Liver (tissue), 8 donors: ENCODE measurements at regions not wholly inside any gene's neighbourhood (a gene's known extent, or its start where the extent isn't known, plus 50 kb on each side); places are given as distances from the start of the nearest gene placed in this dataset.

ENCODE experiments used
- DNase-seq: peaks from one replicate; pipeline ENCODE4 v3.0.0-alpha.2; 2017; ENCODE audit warnings: low spot score
- H3K27ac ChIP-seq, 2 donors: one replicate each; pipeline ENCODE4 v1.7.0; 2013; ENCODE audit warnings: inconsistent platforms in 2 of 2, low read length in 2 of 2, control low read depth in 1 of 2, low read depth in 1 of 2, mild to moderate bottlenecking in 1 of 2
- H3K27me3 ChIP-seq, 4 donors: one replicate each; pipeline versions ENCODE4 v1.6.1 to v1.7.0; 2013; ENCODE audit warnings: low read length in 3 of 4, inconsistent platforms in 1 of 4, mild to moderate bottlenecking in 1 of 4, moderate library complexity in 1 of 4; ENCODE audit not compliant: control insufficient read depth in 4 of 4, insufficient read depth in 4 of 4
- H3K36me3 ChIP-seq, 4 donors: one replicate each; pipeline versions ENCODE4 v1.6.1 to v1.7.0; 2013; ENCODE audit warnings: low read length in 3 of 4, mild to moderate bottlenecking in 3 of 4, low read depth in 1 of 4, moderate library complexity in 1 of 4; ENCODE audit not compliant: control insufficient read depth in 4 of 4, insufficient read depth in 3 of 4
- H3K4me1 ChIP-seq, 4 donors: one replicate each; pipeline versions ENCODE4 v1.6.1 to v1.7.0; 2013; ENCODE audit warnings: low read length in 3 of 4, mild to moderate bottlenecking in 3 of 4, moderate library complexity in 1 of 4; ENCODE audit not compliant: control insufficient read depth in 4 of 4, insufficient read depth in 4 of 4
- H3K4me3 ChIP-seq, 3 donors: one replicate each; pipeline versions ENCODE4 v1.6.1 to v1.7.0; 2013; ENCODE audit warnings: low read length in 3 of 3, control low read depth in 1 of 3, low read depth in 1 of 3, mild to moderate bottlenecking in 1 of 3
- H3K9ac ChIP-seq, 2 donors: one replicate each; pipeline ENCODE4 v1.7.0; 2013; ENCODE audit warnings: low read length in 2 of 2, mild to moderate bottlenecking in 2 of 2, moderate library complexity in 2 of 2, control low read depth in 1 of 2, low read depth in 1 of 2
- H3K9me3 ChIP-seq, 4 donors: one replicate each; pipeline versions ENCODE4 v1.6.1 to v1.7.0; 2013; ENCODE audit warnings: low read length in 3 of 4; ENCODE audit not compliant: control insufficient read depth in 4 of 4
- EGR1 ChIP-seq, 2 donors: IDR thresholded peaks; 2 replicates each; pipeline ENCODE4 v1.6.1; 2016 to 2018; ENCODE audit warnings: antibody characterized with exemption in 2 of 2, low read depth in 2 of 2
- FOXA1 ChIP-seq: IDR thresholded peaks from 2 replicates; pipeline ENCODE4 v1.6.1; 2016; ENCODE audit warnings: antibody characterized with exemption
- FOXA2 ChIP-seq: IDR thresholded peaks from 2 replicates; pipeline ENCODE4 v1.6.1; 2016; ENCODE audit warnings: antibody characterized with exemption
- GABPA ChIP-seq, 2 donors: IDR thresholded peaks in 1 of 2; conservative IDR thresholded peaks in 1 of 2; 2 replicates each; pipeline ENCODE4 v1.6.1; 2016; ENCODE audit warnings: antibody characterized with exemption in 2 of 2, mild to moderate bottlenecking in 1 of 2, moderate library complexity in 1 of 2
- HNF4A ChIP-seq, 2 donors: conservative IDR thresholded peaks; 2 replicates each; pipeline ENCODE4 v1.6.1; 2016; ENCODE audit warnings: antibody characterized with exemption in 2 of 2, mild to moderate bottlenecking in 2 of 2
- HNF4G ChIP-seq: IDR thresholded peaks from 2 replicates; pipeline ENCODE4 v1.6.1; 2016; ENCODE audit warnings: antibody characterized with exemption
- JUND ChIP-seq, 2 donors: IDR thresholded peaks; 2 replicates each; pipeline ENCODE4 v1.6.1; 2016; ENCODE audit warnings: antibody characterized with exemption in 2 of 2
- NR2F2 ChIP-seq: IDR thresholded peaks from 2 replicates; pipeline ENCODE4 v1.6.1; 2016; ENCODE audit warnings: antibody characterized with exemption
- RAD21 ChIP-seq, 2 donors: IDR thresholded peaks; 2 replicates each; pipeline ENCODE4 v1.6.1; 2016; ENCODE audit warnings: antibody characterized with exemption in 2 of 2, mild to moderate bottlenecking in 2 of 2
- RXRA ChIP-seq, 2 donors: IDR thresholded peaks; 2 replicates each; pipeline ENCODE4 v1.6.1; 2017 to 2018; ENCODE audit warnings: antibody characterized with exemption in 2 of 2, mild to moderate bottlenecking in 1 of 2
- SP1 ChIP-seq: IDR thresholded peaks from 2 replicates; pipeline ENCODE4 v1.6.1; 2018; ENCODE audit warnings: antibody characterized with exemption, mild to moderate bottlenecking
- TAF1 ChIP-seq: conservative IDR thresholded peaks from 2 replicates; pipeline ENCODE4 v1.6.1; 2016; ENCODE audit warnings: antibody characterized with exemption, mild to moderate bottlenecking
- YY1 ChIP-seq: IDR thresholded peaks from 2 replicates; pipeline ENCODE4 v1.6.1; 2016; ENCODE audit warnings: antibody characterized with exemption, mild to moderate bottlenecking
- WGBS: extraction: QIAGEN DNeasy Blood & Tissue Kit; methylation state at CpG from one replicate; pipeline ENCODE4 v1.1.7; 2013; 5-methylcytosine and 5-hydroxymethylcytosine counted together
- TF ChIP-seq, protein P1 (sequence below): IDR thresholded peaks from 2 replicates; pipeline ENCODE4 v1.6.1; 2016; ENCODE audit warnings: antibody characterized with exemption
- TF ChIP-seq, protein P2 (sequence below): IDR thresholded peaks from 2 replicates; pipeline ENCODE4 v1.6.1; 2016; ENCODE audit warnings: antibody characterized with exemption
- TF ChIP-seq, protein P3 (sequence below): fragments of 150-350 bp; IDR thresholded peaks from 2 replicates; pipeline ENCODE4 v1.5.1; 2017; ENCODE audit warnings: improper control_type of control experiment, low read depth, low read length; ENCODE audit not compliant: missing input control
- TF ChIP-seq, protein P4 (sequence below): IDR thresholded peaks from 2 replicates; pipeline ENCODE4 v1.6.1; 2016; ENCODE audit warnings: antibody characterized with exemption, mild to moderate bottlenecking
- TF ChIP-seq, protein P5 (sequence below): IDR thresholded peaks from 2 replicates; pipeline ENCODE4 v1.6.1; 2016; ENCODE audit warnings: antibody characterized with exemption
- donor health status: healthy.
- donor health status: healthy.
- donor health status: healthy.
- donor health status: healthy.
- donor health status: healthy.

DNA sequence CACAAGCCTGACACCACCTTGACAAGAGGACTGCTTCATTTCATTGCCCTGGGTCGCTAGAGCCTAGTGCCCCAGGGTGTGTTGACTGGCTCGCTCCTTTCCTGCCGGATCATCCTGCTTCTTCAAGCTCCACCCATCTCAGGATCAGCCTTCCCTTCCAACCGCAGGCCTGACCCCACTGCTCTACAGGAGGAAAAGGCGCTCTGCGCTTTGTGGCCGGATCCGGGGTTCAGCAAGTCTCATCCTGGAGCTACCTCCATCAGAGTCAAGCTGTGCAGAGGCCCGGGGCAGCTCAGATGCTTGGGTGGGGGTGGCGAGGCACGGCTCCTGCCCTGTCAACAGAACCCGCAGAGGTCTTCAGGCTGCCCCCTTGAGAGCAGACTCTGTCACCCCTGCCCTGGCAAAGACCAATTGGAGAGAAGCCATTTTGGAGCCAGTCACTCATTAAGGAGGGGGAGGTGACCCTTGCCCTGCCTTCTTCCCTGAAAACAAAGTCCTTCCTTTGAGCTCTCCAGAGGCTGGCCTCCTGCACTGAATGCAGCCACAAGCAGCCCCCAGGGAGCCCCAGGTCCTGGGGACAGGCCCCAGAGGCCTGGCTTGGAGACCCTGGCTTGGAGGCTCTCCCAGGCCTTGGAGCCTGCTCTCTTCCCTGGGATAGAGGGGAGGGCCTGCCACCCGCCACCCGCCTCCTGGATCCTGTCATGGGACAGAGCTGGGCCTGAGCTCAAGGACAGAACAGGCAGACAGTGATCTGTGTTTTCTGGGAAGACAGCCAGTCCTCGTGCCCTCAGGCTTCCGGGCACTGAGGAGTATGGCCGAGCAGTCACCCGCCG lies 80.3 kb downstream of the CPN2 start:
- Histone ChIP-seq H3K4me3 (peak overlapping the region in 1 of 3 donors; percentile 4), H3K27ac (peak overlapping the region; percentile 84 to 96), H3K36me3 (no peaks in the 10 kb centered on the region), H3K9ac (peak overlapping the region in 1 of 2 donors; percentile 45), H3K9me3 (no peaks in the 10 kb centered on the region), H3K27me3 (no peaks in the 10 kb centered on the region), H3K4me1 (peaks cover 17 to 36% (median 29%) of the 10 kb centered on the region in 4 donors)
- TF ChIP-seq, protein P1, sequence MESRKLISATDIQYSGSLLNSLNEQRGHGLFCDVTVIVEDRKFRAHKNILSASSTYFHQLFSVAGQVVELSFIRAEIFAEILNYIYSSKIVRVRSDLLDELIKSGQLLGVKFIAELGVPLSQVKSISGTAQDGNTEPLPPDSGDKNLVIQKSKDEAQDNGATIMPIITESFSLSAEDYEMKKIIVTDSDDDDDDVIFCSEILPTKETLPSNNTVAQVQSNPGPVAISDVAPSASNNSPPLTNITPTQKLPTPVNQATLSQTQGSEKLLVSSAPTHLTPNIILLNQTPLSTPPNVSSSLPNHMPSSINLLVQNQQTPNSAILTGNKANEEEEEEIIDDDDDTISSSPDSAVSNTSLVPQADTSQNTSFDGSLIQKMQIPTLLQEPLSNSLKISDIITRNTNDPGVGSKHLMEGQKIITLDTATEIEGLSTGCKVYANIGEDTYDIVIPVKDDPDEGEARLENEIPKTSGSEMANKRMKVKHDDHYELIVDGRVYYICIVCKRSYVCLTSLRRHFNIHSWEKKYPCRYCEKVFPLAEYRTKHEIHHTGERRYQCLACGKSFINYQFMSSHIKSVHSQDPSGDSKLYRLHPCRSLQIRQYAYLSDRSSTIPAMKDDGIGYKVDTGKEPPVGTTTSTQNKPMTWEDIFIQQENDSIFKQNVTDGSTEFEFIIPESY = peak; percentile 73
- TF ChIP-seq RXRA (IDR thresholded peaks at IDR 0.05) (peak; percentile 86 to 92), JUND (IDR thresholded peaks at IDR 0.05) (peak; percentile 52 to 74), HNF4A (conservative IDR thresholded peaks at IDR 0.05) (peak; percentile 84 to 89), EGR1 (IDR thresholded peaks at IDR 0.05; ENCODE audit: low read depth in 2 of 2) (peak in 1 of 2 donors; percentile 68), FOXA2 (peak; percentile 20), SP1 (peak; percentile 77), GABPA (IDR thresholded peaks at IDR 0.05 in 1 of 2, conservative IDR thresholded peaks at IDR 0.05 in 1 of 2) (peak in 1 of 2 donors; percentile 65), TAF1 (peak; percentile 29), RAD21 (IDR thresholded peaks at IDR 0.05) (peak; percentile 48 to 56), FOXA1 (no peak), NR2F2 (peak; percentile 95), HNF4G (peak; percentile 59), YY1 (peak; percentile 89)
- TF ChIP-seq, protein P2, sequence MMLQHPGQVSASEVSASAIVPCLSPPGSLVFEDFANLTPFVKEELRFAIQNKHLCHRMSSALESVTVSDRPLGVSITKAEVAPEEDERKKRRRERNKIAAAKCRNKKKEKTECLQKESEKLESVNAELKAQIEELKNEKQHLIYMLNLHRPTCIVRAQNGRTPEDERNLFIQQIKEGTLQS = no peak
- TF ChIP-seq, protein P3, sequence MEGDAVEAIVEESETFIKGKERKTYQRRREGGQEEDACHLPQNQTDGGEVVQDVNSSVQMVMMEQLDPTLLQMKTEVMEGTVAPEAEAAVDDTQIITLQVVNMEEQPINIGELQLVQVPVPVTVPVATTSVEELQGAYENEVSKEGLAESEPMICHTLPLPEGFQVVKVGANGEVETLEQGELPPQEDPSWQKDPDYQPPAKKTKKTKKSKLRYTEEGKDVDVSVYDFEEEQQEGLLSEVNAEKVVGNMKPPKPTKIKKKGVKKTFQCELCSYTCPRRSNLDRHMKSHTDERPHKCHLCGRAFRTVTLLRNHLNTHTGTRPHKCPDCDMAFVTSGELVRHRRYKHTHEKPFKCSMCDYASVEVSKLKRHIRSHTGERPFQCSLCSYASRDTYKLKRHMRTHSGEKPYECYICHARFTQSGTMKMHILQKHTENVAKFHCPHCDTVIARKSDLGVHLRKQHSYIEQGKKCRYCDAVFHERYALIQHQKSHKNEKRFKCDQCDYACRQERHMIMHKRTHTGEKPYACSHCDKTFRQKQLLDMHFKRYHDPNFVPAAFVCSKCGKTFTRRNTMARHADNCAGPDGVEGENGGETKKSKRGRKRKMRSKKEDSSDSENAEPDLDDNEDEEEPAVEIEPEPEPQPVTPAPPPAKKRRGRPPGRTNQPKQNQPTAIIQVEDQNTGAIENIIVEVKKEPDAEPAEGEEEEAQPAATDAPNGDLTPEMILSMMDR = no peak
- TF ChIP-seq, protein P4, sequence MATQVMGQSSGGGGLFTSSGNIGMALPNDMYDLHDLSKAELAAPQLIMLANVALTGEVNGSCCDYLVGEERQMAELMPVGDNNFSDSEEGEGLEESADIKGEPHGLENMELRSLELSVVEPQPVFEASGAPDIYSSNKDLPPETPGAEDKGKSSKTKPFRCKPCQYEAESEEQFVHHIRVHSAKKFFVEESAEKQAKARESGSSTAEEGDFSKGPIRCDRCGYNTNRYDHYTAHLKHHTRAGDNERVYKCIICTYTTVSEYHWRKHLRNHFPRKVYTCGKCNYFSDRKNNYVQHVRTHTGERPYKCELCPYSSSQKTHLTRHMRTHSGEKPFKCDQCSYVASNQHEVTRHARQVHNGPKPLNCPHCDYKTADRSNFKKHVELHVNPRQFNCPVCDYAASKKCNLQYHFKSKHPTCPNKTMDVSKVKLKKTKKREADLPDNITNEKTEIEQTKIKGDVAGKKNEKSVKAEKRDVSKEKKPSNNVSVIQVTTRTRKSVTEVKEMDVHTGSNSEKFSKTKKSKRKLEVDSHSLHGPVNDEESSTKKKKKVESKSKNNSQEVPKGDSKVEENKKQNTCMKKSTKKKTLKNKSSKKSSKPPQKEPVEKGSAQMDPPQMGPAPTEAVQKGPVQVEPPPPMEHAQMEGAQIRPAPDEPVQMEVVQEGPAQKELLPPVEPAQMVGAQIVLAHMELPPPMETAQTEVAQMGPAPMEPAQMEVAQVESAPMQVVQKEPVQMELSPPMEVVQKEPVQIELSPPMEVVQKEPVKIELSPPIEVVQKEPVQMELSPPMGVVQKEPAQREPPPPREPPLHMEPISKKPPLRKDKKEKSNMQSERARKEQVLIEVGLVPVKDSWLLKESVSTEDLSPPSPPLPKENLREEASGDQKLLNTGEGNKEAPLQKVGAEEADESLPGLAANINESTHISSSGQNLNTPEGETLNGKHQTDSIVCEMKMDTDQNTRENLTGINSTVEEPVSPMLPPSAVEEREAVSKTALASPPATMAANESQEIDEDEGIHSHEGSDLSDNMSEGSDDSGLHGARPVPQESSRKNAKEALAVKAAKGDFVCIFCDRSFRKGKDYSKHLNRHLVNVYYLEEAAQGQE = peak; percentile 65
- TF ChIP-seq, protein P5, sequence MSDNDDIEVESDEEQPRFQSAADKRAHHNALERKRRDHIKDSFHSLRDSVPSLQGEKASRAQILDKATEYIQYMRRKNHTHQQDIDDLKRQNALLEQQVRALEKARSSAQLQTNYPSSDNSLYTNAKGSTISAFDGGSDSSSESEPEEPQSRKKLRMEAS = peak; percentile 84
- WGBS = 23% methylated on average over 19 of the region's 19 CpGs
- no peak for DNase-seq
